ENCODE measurements at regions not wholly inside any gene's neighbourhood (a gene's known extent, or its start where the extent isn't known, plus 50 kb on each side); places are given as distances from the start of the nearest gene placed in this dataset.

DNA sequence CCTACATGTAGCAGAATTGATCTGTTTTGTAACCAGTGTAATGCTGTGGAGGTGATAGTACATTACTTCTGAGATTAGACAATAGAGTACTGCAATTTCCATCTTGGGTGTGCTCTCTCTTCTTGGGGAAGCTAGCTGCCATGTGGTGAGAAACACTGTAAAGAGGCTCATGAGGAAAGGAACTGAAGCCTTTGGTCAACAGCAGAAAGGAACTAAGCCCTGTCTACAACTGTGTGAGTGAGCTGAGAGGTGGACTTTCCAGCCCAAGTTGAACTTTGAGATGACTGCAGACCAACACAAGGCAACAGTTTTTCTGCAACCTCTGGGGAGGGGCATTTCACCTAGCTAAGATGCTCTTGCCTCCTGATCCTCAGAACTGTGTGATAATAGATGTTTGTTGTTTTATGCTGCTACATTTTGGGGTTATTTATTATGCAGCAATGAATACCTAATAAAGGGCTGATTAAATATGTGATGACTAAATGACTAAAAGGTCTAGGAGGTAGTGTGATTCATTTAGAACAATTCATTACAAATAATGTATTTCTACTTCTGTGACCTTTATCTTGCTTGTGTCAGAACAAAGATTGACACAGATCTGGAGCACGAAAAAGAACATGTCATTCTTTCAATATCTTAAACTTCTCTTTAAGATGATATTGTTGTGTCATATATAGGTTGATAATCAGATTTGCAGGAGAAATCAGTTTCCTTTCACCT, 121.6 kb upstream of the THRB start:
- H3F3A ChIP-seq (ENCODE audit: insufficient read depth), result no peaks in the 10 kb centered on the region
- TF ChIP-seq EZH2 (IDR thresholded peaks at IDR 0.05; ENCODE audit: insufficient read depth, poor library complexity, severe bottlenecking) (no peak), EZH2phosphoT487 (IDR thresholded peaks at IDR 0.05; ENCODE audit: insufficient read depth, low read depth) (no peak)
- H3K4me1 ChIP-seq (ENCODE audit: insufficient read depth), result 0 out of 2 replicates have a peak, but pooled peaks cover 5% of the 10 kb centered on the region
- H3K79me2 ChIP-seq (ENCODE audit: insufficient read depth), result no peaks in the 10 kb centered on the region
- no peaks in the 10 kb centered on the region for H4K20me1 ChIP-seq (ENCODE audit: insufficient read depth)
- no peaks in the 10 kb centered on the region for H3K36me3 ChIP-seq (ENCODE audit: low read depth)
- no peak overlapping the region for H3K27ac ChIP-seq
- DNase-seq, result no peak
- no peak overlapping the region for H3K4me2 ChIP-seq (ENCODE audit: unreplicated experiment)
- 65 to 75% methylated on average over 1 of the region's 1 CpG for WGBS, 2 experiments (ENCODE audit: low coverage in 1 of 2, low lambda C conversion rate in 2 of 2, missing lambda C conversion rate in 2 of 2)
- H3K4me3 ChIP-seq, result no peak overlapping the region
- H3K9ac ChIP-seq, result no peak overlapping the region
- no peaks in the 10 kb centered on the region for H3K27me3 ChIP-seq (replicated peaks; ENCODE audit: insufficient read depth)
- no peaks in the 10 kb centered on the region; the same call in 1 of the 2 replicates for H3K9me2 ChIP-seq (ENCODE audit: insufficient read depth)
- H2AFZ ChIP-seq, result no peak overlapping the region
- no peaks in the 10 kb centered on the region for H3K9me3 ChIP-seq (ENCODE audit: low read depth)
- in situ Hi-C loops (cut with MboI), result no loop called here

- no peak overlapping the region for H3K9ac ChIP-seq
- no peaks in the 10 kb centered on the region for H4K20me1 ChIP-seq (ENCODE audit: insufficient read depth)
- no peak overlapping the region for H3K27ac ChIP-seq
- H3K9me3 ChIP-seq (ENCODE audit: low read depth), result no peaks in the 10 kb centered on the region
- no peaks in the 10 kb centered on the region for H3K4me1 ChIP-seq (ENCODE audit: insufficient read depth)
- no peak overlapping the region for H2AFZ ChIP-seq
- H3F3A ChIP-seq (ENCODE audit: insufficient read depth), result no peaks in the 10 kb centered on the region
- no peak overlapping the region for H3K4me3 ChIP-seq
- DNase-seq, result no peak
- 78 to 94% methylated on average over 1 of the region's 1 CpG for WGBS, 2 experiments (ENCODE audit: low coverage in 1 of 2, low lambda C conversion rate in 2 of 2, missing lambda C conversion rate in 2 of 2)
- TF ChIP-seq EZH2phosphoT487 (IDR thresholded peaks at IDR 0.05; ENCODE audit: insufficient read depth, low read depth), result no peak
- no peak for TF ChIP-seq EZH2 (IDR thresholded peaks at IDR 0.05; ENCODE audit: insufficient read depth, poor library complexity, severe bottlenecking)
- H3K79me2 ChIP-seq (ENCODE audit: insufficient read depth), result no peaks in the 10 kb centered on the region
- H3K4me2 ChIP-seq (ENCODE audit: unreplicated experiment), result no peak overlapping the region
- no peaks in the 10 kb centered on the region for H3K27me3 ChIP-seq (replicated peaks; ENCODE audit: insufficient read depth)
- H3K36me3 ChIP-seq (ENCODE audit: low read depth), result no peaks in the 10 kb centered on the region
- in situ Hi-C loops (cut with MboI), result no loop called here
- H3K9me2 ChIP-seq (ENCODE audit: insufficient read depth), result no peaks in the 10 kb centered on the region; the same call in 1 of the 2 replicates
Measured at GRCh38 chr3:24622138-24622537, 127.5 kb upstream of the THRB start.

GRCh38 chr3:24622696-24623225, 128.1 kb upstream of the THRB start:
- H3K4me2 ChIP-seq (ENCODE audit: unreplicated experiment), result no peak overlapping the region
- in situ Hi-C loops (cut with MboI), result no loop called here
- no peak for TF ChIP-seq EZH2phosphoT487 (IDR thresholded peaks at IDR 0.05; ENCODE audit: insufficient read depth, low read depth)
- TF ChIP-seq EZH2 (IDR thresholded peaks at IDR 0.05; ENCODE audit: insufficient read depth, poor library complexity, severe bottlenecking), result no peak
- H3K27ac ChIP-seq, result no peak overlapping the region
- no peaks in the 10 kb centered on the region for H3F3A ChIP-seq (ENCODE audit: insufficient read depth)
- H3K9me3 ChIP-seq (ENCODE audit: low read depth), result no peaks in the 10 kb centered on the region
- H3K27me3 ChIP-seq (replicated peaks; ENCODE audit: insufficient read depth), result no peaks in the 10 kb centered on the region
- H3K9ac ChIP-seq, result no peak overlapping the region
- no peaks in the 10 kb centered on the region for H3K4me1 ChIP-seq (ENCODE audit: insufficient read depth)
- no peaks in the 10 kb centered on the region for H3K79me2 ChIP-seq (ENCODE audit: insufficient read depth)
- no peak overlapping the region for H2AFZ ChIP-seq
- no peaks in the 10 kb centered on the region; the same call in 1 of the 2 replicates for H3K9me2 ChIP-seq (ENCODE audit: insufficient read depth)
- no peak for DNase-seq
- H3K36me3 ChIP-seq (ENCODE audit: low read depth), result no peaks in the 10 kb centered on the region
- no peaks in the 10 kb centered on the region for H4K20me1 ChIP-seq (ENCODE audit: insufficient read depth)
- H3K4me3 ChIP-seq, result no peak overlapping the region
- 95% methylated on average over 3 of the region's 3 CpGs for WGBS, 2 experiments (ENCODE audit: low coverage in 1 of 2, low lambda C conversion rate in 2 of 2, missing lambda C conversion rate in 2 of 2)

GRCh38 chr3:24623657-24624056, 129.0 kb upstream of the THRB start:
- Histone ChIP-seq H3K36me3 (ENCODE audit: low read depth) (no peaks in the 10 kb centered on the region), H3K27ac (no peak overlapping the region), H3K4me2 (ENCODE audit: unreplicated experiment) (no peak overlapping the region), H2AFZ (no peak overlapping the region), H3K4me3 (no peak overlapping the region), H3F3A (ENCODE audit: insufficient read depth) (no peaks in the 10 kb centered on the region), H3K9me2 (ENCODE audit: insufficient read depth) (no peaks in the 10 kb centered on the region; the same call in 1 of the 2 replicates), H3K27me3 (replicated peaks; ENCODE audit: insufficient read depth) (no peaks in the 10 kb centered on the region), H3K9me3 (ENCODE audit: low read depth) (no peaks in the 10 kb centered on the region), H3K4me1 (ENCODE audit: insufficient read depth) (no peaks in the 10 kb centered on the region), H4K20me1 (ENCODE audit: insufficient read depth) (no peaks in the 10 kb centered on the region), H3K79me2 (ENCODE audit: insufficient read depth) (no peaks in the 10 kb centered on the region), H3K9ac (no peak overlapping the region)
- DNase-seq, result no peak
- WGBS, 2 experiments (ENCODE audit: low coverage in 1 of 2, low lambda C conversion rate in 2 of 2, missing lambda C conversion rate in 2 of 2), result 95 to 99% methylated on average over 3 of the region's 3 CpGs
- in situ Hi-C loops (cut with MboI), result no loop called here
- TF ChIP-seq EZH2 (IDR thresholded peaks at IDR 0.05; ENCODE audit: insufficient read depth, poor library complexity, severe bottlenecking), result no peak
- no peak for TF ChIP-seq EZH2phosphoT487 (IDR thresholded peaks at IDR 0.05; ENCODE audit: insufficient read depth, low read depth)

Data from GM23248 (cell line).